ENCODE measurements at regions not wholly inside any gene's neighbourhood (a gene's known extent, or its start where the extent isn't known, plus 50 kb on each side); places are given as distances from the start of the nearest gene placed in this dataset.

GRCh38 chr6:23354004-23354403, 772.0 kb upstream of the NRSN1 start:
- Histone ChIP-seq H3K27ac (ENCODE audit: low read depth in 2 of 2, low read length in 2 of 2) (no peak overlapping the region), H3K4me3 (ENCODE audit: low read length in 3 of 3) (no peak overlapping the region), H3K36me3 (ENCODE audit: control insufficient read depth in 2 of 3, insufficient read depth in 3 of 3, low read length in 3 of 3) (no peaks in the 10 kb centered on the region), H3K9ac (ENCODE audit: low read length in 3 of 3) (no peak overlapping the region), H3K27me3 (ENCODE audit: control insufficient read depth, insufficient read depth, low read length) (no peaks in the 10 kb centered on the region), H3K4me1 (ENCODE audit: control insufficient read depth in 2 of 3, insufficient read depth in 2 of 3, low read depth in 1 of 3, low read length in 3 of 3) (no peaks in the 10 kb centered on the region), H3K9me3 (ENCODE audit: control insufficient read depth in 2 of 3, insufficient read depth in 1 of 3, low read length in 3 of 3) (no peaks in the 10 kb centered on the region)
- FAIRE-seq: no peak
- DNase-seq: no peak
- TF ChIP-seq CTCF (IDR thresholded peaks at IDR 0.05; ENCODE audit: borderline replicate concordance, extremely low read depth, insufficient read depth): no peak
- intact Hi-C loops (cut with DNase I): no loop called here

- intact Hi-C loops (cut with DNase I): no loop called here
- H3K4me3 ChIP-seq (ENCODE audit: low read length in 3 of 3): no peak overlapping the region
- H3K4me1 ChIP-seq (ENCODE audit: control insufficient read depth in 2 of 3, insufficient read depth in 2 of 3, low read depth in 1 of 3, low read length in 3 of 3): no peaks in the 10 kb centered on the region
- no peak overlapping the region for H3K9ac ChIP-seq (ENCODE audit: low read length in 3 of 3)
- no peaks in the 10 kb centered on the region for H3K27me3 ChIP-seq (ENCODE audit: control insufficient read depth, insufficient read depth, low read length)
- H3K36me3 ChIP-seq (ENCODE audit: control insufficient read depth in 2 of 3, insufficient read depth in 3 of 3, low read length in 3 of 3): no peaks in the 10 kb centered on the region
- FAIRE-seq: no peak
- no peaks in the 10 kb centered on the region for H3K9me3 ChIP-seq (ENCODE audit: control insufficient read depth in 2 of 3, insufficient read depth in 1 of 3, low read length in 3 of 3)
- DNase-seq: no peak
- no peak overlapping the region for H3K27ac ChIP-seq (ENCODE audit: low read depth in 2 of 2, low read length in 2 of 2)
- no peak for TF ChIP-seq CTCF (IDR thresholded peaks at IDR 0.05; ENCODE audit: borderline replicate concordance, extremely low read depth, insufficient read depth)
Measured at GRCh38 chr6:23357185-23357766, 768.7 kb upstream of the NRSN1 start.

GRCh38 chr6:23365732-23366131, 760.3 kb upstream of the NRSN1 start:
- no peak for DNase-seq

More at GRCh38 chr6:23365732-23366131, 760.3 kb upstream of the NRSN1 start:
- FAIRE-seq: no peak
- Histone ChIP-seq H3K36me3 (ENCODE audit: control insufficient read depth in 2 of 3, insufficient read depth in 3 of 3, low read length in 3 of 3) (no peaks in the 10 kb centered on the region), H3K4me3 (ENCODE audit: low read length in 3 of 3) (no peak overlapping the region), H3K9ac (ENCODE audit: low read length in 3 of 3) (no peak overlapping the region), H3K27me3 (ENCODE audit: control insufficient read depth, insufficient read depth, low read length) (no peaks in the 10 kb centered on the region), H3K4me1 (ENCODE audit: control insufficient read depth in 2 of 3, insufficient read depth in 2 of 3, low read depth in 1 of 3, low read length in 3 of 3) (no peaks in the 10 kb centered on the region), H3K9me3 (ENCODE audit: control insufficient read depth in 2 of 3, insufficient read depth in 1 of 3, low read length in 3 of 3) (no peaks in the 10 kb centered on the region), H3K27ac (ENCODE audit: low read depth in 2 of 2, low read length in 2 of 2) (no peak overlapping the region)
- intact Hi-C loops (cut with DNase I): no loop called here
- TF ChIP-seq CTCF (IDR thresholded peaks at IDR 0.05; ENCODE audit: borderline replicate concordance, extremely low read depth, insufficient read depth): no peak
